Activated gamma-delta T cell (primary cell): ENCODE measurements at regions not wholly inside any gene's neighbourhood (a gene's known extent, or its start where the extent isn't known, plus 50 kb on each side); places are given as distances from the start of the nearest gene placed in this dataset.
"Not testable (repeated sequence)": the region's sequence is repeated elsewhere in the genome, so short reads cannot be mapped to it uniquely, and the experiment has no call there.

Source experiments
- DNase-seq: peaks from one replicate; lab custom pipeline; 2025; lab: John Stamatoyannopoulos, UW

DNA sequence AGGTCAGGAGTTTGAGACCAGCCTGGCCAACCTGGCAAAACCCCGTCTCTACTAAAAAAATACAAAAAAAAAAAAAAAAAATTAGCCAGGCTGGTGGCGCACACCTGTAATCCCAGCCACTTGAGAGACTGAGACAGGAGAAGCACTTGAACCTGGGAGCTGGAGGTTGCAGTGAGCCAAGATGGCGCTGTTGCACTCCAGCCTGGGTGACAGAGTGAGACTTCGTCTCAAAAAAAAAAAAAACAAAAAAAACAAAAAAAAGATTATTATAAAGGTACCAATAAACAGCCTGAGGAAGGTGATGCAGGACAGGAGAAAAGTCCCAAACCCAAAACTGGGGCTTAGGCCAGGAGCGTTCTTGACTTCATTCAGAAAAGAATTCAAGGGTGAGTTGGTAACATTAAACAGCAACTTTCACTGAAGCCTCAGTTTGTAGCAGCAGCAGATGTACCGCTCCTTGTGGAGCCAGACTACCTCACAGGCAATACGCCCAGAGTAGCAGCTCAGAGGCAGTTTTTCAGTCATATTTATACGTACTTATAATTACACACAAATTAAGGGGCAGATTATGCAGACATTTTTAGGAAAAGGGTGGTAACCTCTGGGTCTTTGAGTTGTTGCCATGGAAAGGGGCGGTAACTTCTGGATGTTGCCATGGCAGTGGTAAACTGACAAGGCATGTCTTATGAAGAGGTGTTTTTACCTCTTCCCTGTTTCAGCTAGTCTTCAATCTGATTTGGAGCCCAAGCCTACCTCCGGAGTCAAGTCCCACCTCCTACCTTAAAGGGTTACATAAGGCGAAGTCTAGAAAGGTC is 1596.6 kb upstream of the CELF4 start:
- DNase-seq: no peak

GRCh38 chr18:39149211-39149806 is 1583.7 kb upstream of the CELF4 start:
- DNase-seq: no peak

- no peak for DNase-seq
Observed at GRCh38 chr18:39134255-39134654, 1568.7 kb upstream of the CELF4 start.

- DNase-seq: not testable (repeated sequence)
Observed at GRCh38 chr18:39127538-39127937, 1561.9 kb upstream of the CELF4 start.

DNA sequence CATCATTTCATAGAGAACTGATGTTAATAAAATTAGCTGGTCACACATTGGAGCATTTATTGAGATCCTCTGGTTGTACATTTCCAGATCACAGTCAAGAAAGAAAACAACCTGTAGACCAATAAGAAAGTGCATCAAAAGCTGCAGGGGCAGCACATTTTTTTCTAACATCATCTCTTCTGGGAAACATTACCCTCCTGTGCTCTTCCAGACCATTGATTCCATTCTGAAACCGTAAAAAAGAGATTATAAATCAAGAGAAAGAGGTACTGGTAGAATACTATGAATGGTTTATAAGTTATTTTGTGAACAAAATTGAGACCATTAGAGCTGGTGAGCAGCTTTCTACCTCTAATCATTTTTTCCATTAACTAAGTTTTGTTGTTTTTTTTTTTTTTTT is 1548.2 kb upstream of the CELF4 start:
- DNase-seq: no peak

GRCh38 chr18:39105104-39105503 is 1539.5 kb upstream of the CELF4 start:
- no peak for DNase-seq

DNA sequence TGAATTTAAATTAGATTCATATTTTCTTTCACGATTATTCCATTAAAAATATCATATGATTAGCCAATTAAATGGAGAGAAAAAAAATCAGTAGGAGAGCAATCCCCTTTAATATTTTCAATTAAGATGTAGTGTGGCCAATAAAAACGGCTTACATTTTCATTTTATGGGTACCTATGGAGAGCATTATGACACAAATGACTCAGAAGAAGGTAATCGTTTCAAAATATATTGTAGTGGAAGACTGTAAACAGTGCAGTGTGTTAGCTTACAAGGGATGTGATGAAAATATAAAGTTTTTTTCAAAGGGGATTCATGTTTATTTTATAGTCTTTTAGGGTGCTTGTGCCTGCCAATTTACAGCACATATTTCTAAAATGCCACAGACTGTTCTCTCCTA is 1507.4 kb upstream of the CELF4 start:
- DNase-seq: no peak

DNA sequence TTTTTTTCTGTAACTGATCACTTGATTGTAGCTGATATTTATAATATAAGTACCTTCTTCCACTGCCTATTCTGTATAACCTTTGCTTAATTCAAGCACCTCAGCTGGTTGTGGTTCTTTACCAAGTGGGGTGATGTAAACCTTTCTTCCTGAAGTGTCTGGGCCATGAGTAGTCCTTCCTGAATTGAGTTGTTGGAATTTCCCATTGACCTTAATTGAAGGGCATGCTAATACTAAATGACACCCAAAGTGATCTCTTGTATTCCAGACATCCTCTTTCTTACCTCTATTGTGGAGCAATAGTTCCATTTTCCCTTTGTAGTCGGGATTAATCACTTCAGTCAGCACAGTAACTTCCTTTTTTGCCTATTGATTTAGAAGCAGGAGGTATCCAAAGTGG is 1496.8 kb upstream of the CELF4 start:
- DNase-seq: no peak

DNA sequence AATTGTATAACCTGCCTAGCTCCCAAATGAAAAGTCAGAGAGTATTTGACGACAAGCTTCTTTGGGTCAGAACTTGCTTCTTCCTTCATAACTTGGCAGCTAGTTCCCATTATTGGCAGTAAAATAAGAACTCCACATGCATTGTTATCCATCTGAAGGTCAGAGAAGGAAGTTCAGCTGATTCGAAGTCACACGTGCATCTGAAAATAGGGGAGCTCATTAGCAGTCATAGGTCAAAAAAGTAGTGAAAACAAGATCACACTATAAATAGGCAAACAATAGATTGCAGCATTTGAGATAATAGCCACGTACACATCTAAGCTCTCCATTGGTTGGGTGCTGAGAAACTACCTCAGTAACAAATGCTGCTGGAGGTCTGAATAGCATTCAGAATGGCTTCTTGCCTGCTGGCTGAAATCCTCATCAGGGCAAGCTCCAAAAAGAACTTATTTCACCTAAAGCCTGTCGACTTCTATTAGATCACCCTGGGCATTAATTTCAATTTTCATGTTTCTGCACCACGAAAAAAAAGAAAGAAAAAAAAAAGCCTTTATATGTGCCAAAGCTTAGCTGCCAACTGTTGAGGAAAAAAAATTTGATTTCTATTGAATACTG is 1492.9 kb upstream of the CELF4 start:
- no peak for DNase-seq

DNA sequence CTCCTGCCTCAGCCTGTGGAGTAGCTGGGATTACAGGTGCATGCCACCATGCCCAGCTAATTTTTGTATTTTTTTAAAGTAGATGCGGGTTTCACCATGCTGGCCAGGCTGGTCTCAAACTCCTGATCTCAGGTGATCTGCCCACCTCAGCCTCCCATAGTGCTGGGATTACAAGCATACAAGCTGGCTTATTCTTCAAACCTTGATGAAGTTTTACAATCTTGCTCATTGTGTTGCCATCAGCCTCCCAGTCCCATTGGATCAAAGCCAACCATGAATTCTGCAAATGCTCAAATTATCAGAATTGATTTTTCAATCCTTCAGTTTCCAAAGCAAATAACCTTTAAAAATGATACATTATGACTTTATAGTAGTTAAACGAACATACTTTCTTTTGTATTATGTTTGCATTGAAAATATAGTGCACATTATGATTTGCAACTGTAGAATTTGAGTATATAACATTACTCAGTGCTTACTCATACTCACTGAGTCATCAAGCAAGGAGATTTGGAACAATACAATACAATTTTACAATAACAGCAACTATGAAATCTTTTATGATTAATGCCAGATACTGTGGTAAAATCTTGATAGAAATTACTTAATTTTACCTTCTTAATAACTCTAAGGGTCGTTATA is 1491.9 kb upstream of the CELF4 start:
- no peak for DNase-seq

DNA sequence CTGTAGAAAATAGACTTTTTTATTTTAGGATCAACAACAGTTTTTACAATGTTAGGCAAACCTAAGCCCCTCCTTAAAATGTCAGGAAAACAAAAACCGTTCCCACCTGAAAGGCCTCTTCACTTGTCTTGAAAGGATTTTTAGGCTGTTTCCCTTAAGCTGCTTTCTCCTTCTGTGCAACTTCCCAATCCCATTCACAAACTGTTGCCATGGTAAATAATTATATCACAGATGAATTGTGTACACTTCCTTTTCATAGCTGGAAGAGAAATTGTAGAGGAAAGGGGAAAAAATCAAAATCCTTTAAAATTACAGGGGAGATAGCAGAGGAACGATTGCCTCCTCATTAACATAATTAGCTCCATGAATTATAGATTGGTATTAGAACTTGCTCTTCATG is 1488.0 kb upstream of the CELF4 start:
- no peak for DNase-seq

- DNase-seq: no peak
Observed at GRCh38 chr18:39051013-39051412, 1485.4 kb upstream of the CELF4 start.

DNA sequence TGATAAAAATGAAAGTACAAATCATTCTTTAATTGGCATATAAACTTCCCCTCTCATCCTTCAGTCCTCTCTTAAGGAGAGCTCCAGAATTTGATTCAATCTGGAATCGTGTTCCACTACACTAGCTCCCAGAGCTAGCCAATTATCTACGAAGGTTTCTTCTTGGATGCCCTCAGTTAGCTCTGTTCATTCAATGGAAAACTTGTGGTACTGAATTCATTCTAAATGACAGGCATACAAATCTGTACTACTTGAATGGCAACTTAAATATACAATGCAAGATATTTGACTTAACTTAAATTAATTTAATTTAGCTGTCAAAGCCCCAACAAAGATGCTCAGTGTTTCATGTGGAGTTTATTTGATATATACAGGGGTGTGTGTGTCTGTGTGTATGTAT is 1474.2 kb upstream of the CELF4 start:
- DNase-seq: no peak

DNA sequence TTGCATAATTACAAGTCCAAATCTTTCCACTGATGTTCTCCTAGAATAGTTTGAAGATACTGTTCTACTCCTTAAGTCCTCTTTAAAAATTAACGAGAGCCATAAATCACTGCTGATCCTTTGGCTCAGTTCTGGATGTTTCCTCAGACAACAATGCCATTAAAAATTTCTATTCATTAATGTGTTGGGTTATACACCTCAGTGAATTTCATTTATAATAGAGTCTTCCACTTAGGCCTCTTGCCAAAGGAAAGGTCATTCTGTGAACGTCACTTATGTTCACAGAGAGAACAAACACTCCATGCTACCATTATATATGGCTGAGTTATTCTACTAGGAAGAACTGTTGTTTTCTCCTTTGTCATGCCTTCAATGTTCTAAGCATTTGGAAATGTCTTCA is 1472.3 kb upstream of the CELF4 start:
- no peak for DNase-seq

DNA sequence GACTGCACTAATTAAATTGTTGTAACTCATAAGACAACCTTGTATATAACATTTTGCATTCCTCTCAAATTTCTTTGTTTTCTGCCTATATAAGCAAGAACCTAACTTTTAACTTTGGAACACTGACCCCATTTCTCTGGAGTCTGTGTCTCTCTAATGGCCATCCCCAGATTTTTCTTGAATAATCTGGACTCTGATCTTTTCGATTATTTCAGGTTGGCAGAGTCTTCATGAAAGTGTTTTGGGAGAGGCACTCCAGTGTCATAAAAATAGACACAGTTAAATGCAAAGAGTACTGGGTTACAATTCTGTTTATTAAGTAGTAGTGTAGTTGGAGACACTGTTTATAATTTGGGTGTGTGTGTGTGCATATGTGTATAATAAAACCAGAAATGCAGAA is 1467.7 kb upstream of the CELF4 start:
- no peak for DNase-seq

- no peak for DNase-seq
Observed at GRCh38 chr18:39031647-39032046, 1466.0 kb upstream of the CELF4 start.

- no peak for DNase-seq
Observed at GRCh38 chr18:39030124-39030655, 1464.6 kb upstream of the CELF4 start.

DNA sequence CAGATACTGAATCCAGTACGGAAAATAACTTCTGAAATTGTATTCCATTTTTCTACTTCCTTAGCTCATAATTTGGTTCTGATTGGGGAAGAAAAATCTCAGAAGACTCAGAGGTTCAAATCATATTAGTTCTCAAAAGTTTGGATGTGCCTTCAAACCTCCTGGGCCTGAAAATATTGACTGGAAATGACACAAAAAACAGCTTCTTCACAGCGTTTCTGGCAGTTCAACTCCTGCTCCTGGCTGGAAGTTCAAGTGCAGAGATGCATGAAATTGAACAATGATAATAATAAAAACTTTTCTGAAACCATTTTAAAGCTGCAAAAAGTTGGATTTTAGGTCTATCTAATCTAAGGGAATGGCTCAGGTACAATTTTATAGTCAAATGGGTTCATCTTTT is 1459.9 kb upstream of the CELF4 start:
- DNase-seq: no peak

DNA sequence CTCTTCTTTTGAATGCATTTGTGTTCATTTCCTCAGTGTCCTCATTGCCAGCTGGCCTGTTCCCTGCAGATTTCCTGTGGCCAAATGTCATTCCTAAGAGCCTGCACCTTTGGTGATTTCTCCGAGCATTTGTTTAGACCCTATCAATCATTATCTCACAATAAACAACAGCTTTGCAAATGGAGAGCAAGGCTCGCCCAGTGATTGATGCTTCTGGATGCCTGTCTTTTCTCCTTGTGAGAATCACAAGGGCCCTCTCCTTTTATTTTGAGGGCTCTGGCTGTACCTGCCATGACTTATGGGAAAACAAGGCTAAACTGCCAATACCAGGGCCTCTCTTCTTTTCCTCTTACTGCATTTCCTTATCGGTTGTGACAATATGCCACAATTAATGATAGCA is 1454.4 kb upstream of the CELF4 start:
- DNase-seq: no peak

DNA sequence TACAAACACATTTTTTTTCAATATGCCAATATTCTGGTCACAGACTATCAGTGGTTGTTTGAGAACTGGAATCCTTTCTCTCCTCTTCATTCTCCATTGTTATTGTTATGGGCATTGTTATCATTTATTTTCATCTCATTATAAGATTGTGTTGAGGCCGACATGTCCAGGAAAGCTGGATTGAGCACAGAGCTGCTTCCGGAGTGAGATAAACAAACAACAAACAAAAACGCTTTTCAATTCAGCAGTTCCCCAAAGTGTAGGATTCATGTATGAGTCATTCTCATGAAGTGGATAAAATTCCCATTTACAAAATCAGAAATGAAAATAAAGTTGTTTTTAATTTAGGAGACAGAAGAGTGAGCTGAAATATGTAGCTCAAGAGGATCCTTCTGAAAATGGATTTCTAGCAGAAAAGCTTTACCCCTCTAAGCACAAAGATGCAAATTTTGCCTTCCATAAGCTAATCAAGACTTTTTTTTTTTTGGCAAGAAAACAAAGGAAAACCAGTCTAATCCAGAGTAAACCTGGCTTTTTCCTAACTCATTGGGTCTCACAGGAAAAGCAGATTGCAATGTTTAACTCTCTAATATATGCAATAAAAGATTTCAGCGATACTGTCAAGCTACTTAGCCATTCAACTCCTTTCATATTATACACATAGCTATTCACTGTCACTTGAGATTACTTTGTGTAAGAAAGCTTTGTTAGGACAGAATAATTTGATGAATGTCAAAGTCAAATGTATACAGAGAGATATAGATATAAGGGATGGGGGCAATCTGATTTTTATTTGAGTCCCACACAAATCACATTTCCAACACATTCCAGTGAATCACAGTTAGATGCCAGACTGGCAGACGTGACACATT is 1441.7 kb upstream of the CELF4 start:
- no peak for DNase-seq

- DNase-seq: no peak
Observed at GRCh38 chr18:38996056-38996455, 1430.5 kb upstream of the CELF4 start.

DNA sequence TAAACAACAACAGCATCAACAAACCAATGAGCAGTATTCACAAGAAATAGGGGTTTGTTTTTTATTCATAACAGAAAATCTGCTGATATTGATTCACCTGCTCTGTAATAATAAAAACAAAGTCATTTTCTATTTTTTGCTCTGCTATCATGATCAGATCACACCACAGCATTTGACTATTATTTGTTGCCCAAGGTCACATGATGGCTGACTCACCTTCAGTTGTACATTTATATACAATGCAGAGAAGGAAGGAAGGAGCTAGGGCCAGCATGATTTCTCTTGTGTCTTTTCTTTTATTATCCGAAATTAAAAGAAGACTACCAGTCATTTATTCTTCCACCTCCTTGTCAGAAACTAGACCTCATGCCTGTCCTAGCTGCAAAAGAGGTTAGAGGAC is 1427.7 kb upstream of the CELF4 start:
- no peak for DNase-seq
